Effector memory CD4-positive, alpha-beta T cell (primary cell): ENCODE measurements at regions not wholly inside any gene's neighbourhood (a gene's known extent, or its start where the extent isn't known, plus 50 kb on each side); places are given as distances from the start of the nearest gene placed in this dataset.

ENCODE experiments used
- DNase-seq, 3 donors: peaks; one replicate each; pipeline ENCODE4 v3.0.0-alpha.2; 2020
- H3K27ac ChIP-seq: 2 replicates; pipeline ENCODE4 v1.7.0; 2013; ENCODE audit warnings: mild to moderate bottlenecking, low read length, moderate library complexity; ENCODE audit not compliant: insufficient read depth, poor library complexity, severe bottlenecking
- H3K27me3 ChIP-seq: replicated peaks from 2 replicates; pipeline ENCODE4 v1.7.0; 2013; ENCODE audit warnings: mild to moderate bottlenecking, low read length; ENCODE audit not compliant: insufficient read depth, control insufficient read depth, poor library complexity, severe bottlenecking
- H3K36me3 ChIP-seq: 2 replicates; pipeline ENCODE4 v1.7.0; 2013; ENCODE audit warnings: mild to moderate bottlenecking, low read length, moderate library complexity; ENCODE audit not compliant: control insufficient read depth, insufficient read depth
- H3K4me1 ChIP-seq: 2 replicates; pipeline ENCODE4 v1.7.0; 2013; ENCODE audit warnings: low read length, mild to moderate bottlenecking; ENCODE audit not compliant: control insufficient read depth, insufficient read depth, poor library complexity, severe bottlenecking
- H3K4me3 ChIP-seq: 2 replicates; pipeline ENCODE4 v1.7.0; 2013; ENCODE audit warnings: low read length, low read depth, mild to moderate bottlenecking; ENCODE audit not compliant: insufficient read depth, poor library complexity, severe bottlenecking
- H3K9me3 ChIP-seq: 2 replicates; pipeline ENCODE4 v1.7.0; 2013; ENCODE audit warnings: mild to moderate bottlenecking, low read length, moderate library complexity; ENCODE audit not compliant: control insufficient read depth

- DNase-seq, result no peak
- Histone ChIP-seq H3K4me1 (no peaks in the 10 kb centered on the region), H3K9me3 (no peaks in the 10 kb centered on the region), H3K27me3 (peaks cover 8% of the 10 kb centered on the region), H3K27ac (no peak overlapping the region), H3K4me3 (no peak overlapping the region), H3K36me3 (no peaks in the 10 kb centered on the region)
Observed at GRCh38 chr17:36879624-36880131, 57.6 kb upstream of the LHX1 start.

GRCh38 chr17:36880268-36880905 lies 56.9 kb upstream of the LHX1 start:
- Histone ChIP-seq H3K4me1 (no peaks in the 10 kb centered on the region), H3K27ac (no peak overlapping the region)
- no peak for DNase-seq

GRCh38 chr17:36881323-36881722 lies 56.0 kb upstream of the LHX1 start:
- H3K4me3 ChIP-seq, result no peak overlapping the region
- H3K36me3 ChIP-seq, result no peaks in the 10 kb centered on the region
- H3K27ac ChIP-seq, result no peak overlapping the region
- no peak for DNase-seq
- peaks cover 8% of the 10 kb centered on the region for H3K27me3 ChIP-seq
- no peaks in the 10 kb centered on the region for H3K9me3 ChIP-seq
- no peaks in the 10 kb centered on the region for H3K4me1 ChIP-seq

More at GRCh38 chr17:36880268-36880905, 56.9 kb upstream of the LHX1 start:
- Histone ChIP-seq H3K27me3 (peaks cover 8% of the 10 kb centered on the region), H3K4me3 (no peak overlapping the region), H3K36me3 (no peaks in the 10 kb centered on the region), H3K9me3 (no peaks in the 10 kb centered on the region)

GRCh38 chr17:36884495-36885152 lies 52.7 kb upstream of the LHX1 start:
- H3K36me3 ChIP-seq, result no peaks in the 10 kb centered on the region
- H3K4me1 ChIP-seq, result no peaks in the 10 kb centered on the region
- no peak for DNase-seq
- no peak overlapping the region for H3K27ac ChIP-seq
- peaks cover 8% of the 10 kb centered on the region for H3K27me3 ChIP-seq
- H3K9me3 ChIP-seq, result no peaks in the 10 kb centered on the region
- no peak overlapping the region for H3K4me3 ChIP-seq

- Histone ChIP-seq H3K27ac (no peak overlapping the region), H3K36me3 (no peaks in the 10 kb centered on the region), H3K27me3 (peaks cover 8% of the 10 kb centered on the region), H3K4me1 (no peaks in the 10 kb centered on the region), H3K9me3 (no peaks in the 10 kb centered on the region), H3K4me3 (no peak overlapping the region)
- DNase-seq, result no peak
Observed at GRCh38 chr17:36885153-36885735, 52.0 kb upstream of the LHX1 start.

GRCh38 chr17:36885771-36886377 lies 51.4 kb upstream of the LHX1 start:
- no peaks in the 10 kb centered on the region for H3K9me3 ChIP-seq
- no peak overlapping the region for H3K4me3 ChIP-seq
- no peak overlapping the region for H3K27ac ChIP-seq
- peaks cover 8% of the 10 kb centered on the region for H3K27me3 ChIP-seq
- DNase-seq, result no peak
- no peaks in the 10 kb centered on the region for H3K36me3 ChIP-seq
- no peaks in the 10 kb centered on the region for H3K4me1 ChIP-seq
